Epithelial cell of prostate (primary cell): ENCODE measurements at regions not wholly inside any gene's neighbourhood (a gene's known extent, or its start where the extent isn't known, plus 50 kb on each side); places are given as distances from the start of the nearest gene placed in this dataset.
"Not testable (repeated sequence)": the region's sequence is repeated elsewhere in the genome, so short reads cannot be mapped to it uniquely, and the experiment has no call there.

ENCODE experiments used
- DNase-seq: peaks from one replicate; pipeline ENCODE4 v3.0.0-alpha.2; 2011; ENCODE audit warnings: low read depth, low spot score
- H3K27ac ChIP-seq: fragments of 450-650 bp; 2 replicates; pipeline ENCODE4 v1.5.1; 2017; ENCODE audit warnings: mild to moderate bottlenecking

DNA sequence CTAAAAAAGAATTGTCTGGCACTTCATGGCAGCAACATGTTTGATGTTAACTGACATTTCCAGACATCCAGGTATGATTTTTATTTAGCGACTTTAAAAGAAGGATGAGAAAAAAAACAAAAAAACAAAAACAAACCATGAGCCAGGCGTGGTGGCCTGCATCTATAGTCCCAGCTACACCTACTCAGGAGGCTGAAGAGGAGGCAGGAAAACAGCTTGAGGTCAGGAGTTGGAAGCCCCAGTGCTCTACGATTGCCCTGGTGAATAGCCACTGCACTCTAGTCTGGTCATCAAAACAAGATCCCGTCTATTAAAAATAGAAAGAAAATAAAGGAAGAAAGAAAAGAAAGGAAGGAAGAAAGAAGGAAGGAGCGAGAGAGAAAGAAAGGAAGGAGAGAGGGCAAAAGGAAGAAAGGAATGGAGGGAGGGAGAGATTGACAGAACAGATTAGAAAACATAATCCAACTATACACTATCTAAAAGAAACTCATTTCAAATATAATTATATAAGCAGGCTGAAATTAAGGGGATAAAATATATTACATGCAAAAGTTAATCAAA is 141.6 kb downstream of the TRIM27 start:
- no peak for DNase-seq
- no peak overlapping the region for H3K27ac ChIP-seq

- no peak overlapping the region for H3K27ac ChIP-seq
- DNase-seq: no peak
These were observed 137.7 kb downstream of the TRIM27 start for GRCh38 chr6:28785962-28786679.

DNA sequence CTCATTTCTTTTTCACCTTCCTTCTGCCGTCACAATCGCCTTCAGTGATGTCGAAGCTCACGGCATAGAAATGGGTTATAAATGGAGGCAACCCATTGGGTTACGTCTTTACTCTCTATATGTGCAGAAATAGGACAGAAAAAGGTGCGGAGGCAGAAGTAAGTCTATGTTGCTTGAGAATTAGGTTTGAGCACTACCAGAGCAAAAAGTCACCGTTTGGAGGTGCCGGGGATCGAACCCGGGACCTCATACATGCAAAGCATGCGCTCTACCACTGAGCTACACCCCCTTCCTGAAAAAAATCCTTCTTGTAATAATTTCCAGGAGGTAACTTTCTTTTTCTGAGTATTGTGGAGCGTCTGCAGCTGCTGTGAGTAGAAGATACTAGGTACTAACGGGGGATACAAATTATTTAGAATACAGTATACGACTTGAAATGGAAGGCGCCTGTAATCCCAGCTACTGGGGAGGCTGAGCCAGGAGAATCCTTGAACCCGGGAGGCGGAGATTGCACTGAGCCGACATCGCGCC is 134.2 kb downstream of the TRIM27 start:
- DNase-seq: no peak
- no peak overlapping the region for H3K27ac ChIP-seq

GRCh38 chr6:28791002-28791383 is 132.8 kb downstream of the TRIM27 start:
- H3K27ac ChIP-seq: no peak overlapping the region

GRCh38 chr6:28794175-28795002 is 129.4 kb downstream of the TRIM27 start:
- DNase-seq: no peak

More at GRCh38 chr6:28791002-28791383, 132.8 kb downstream of the TRIM27 start:
- no peak for DNase-seq

DNA sequence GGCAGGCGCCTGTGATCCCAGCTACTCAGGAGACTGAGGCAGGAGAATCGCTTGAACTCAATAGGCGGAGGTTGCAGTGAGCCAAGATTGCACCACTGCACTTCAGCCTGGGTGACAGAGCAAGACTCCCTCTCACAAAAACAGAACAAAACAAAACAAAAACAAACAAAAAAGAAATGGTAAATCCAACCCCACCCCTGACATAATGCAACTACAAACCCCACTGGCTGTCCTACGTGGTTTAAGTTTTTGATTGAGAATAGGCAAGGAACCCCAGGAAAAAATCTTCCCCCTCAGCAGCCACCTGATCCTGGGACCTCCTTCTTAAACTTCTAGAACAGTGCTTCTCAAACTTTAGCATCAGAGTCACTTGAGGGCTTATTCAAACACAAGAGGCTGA is 123.1 kb downstream of the TRIM27 start:
- H3K27ac ChIP-seq, DNase-seq: not testable (repeated sequence)

More at GRCh38 chr6:28794175-28795002, 129.4 kb downstream of the TRIM27 start:
- H3K27ac ChIP-seq: no peak overlapping the region

- H3K27ac ChIP-seq: no peak overlapping the region
- no peak for DNase-seq
These were observed 121.1 kb downstream of the TRIM27 start for GRCh38 chr6:28802417-28803336.

- no peak overlapping the region for H3K27ac ChIP-seq
- DNase-seq: no peak
These were observed 120.5 kb downstream of the TRIM27 start for GRCh38 chr6:28803337-28803709.

GRCh38 chr6:28807682-28808280 is 116.0 kb downstream of the TRIM27 start:
- H3K27ac ChIP-seq: no peak overlapping the region
- no peak for DNase-seq

GRCh38 chr6:28808383-28808782 is 115.4 kb downstream of the TRIM27 start:
- no peak overlapping the region for H3K27ac ChIP-seq
- DNase-seq: no peak

DNA sequence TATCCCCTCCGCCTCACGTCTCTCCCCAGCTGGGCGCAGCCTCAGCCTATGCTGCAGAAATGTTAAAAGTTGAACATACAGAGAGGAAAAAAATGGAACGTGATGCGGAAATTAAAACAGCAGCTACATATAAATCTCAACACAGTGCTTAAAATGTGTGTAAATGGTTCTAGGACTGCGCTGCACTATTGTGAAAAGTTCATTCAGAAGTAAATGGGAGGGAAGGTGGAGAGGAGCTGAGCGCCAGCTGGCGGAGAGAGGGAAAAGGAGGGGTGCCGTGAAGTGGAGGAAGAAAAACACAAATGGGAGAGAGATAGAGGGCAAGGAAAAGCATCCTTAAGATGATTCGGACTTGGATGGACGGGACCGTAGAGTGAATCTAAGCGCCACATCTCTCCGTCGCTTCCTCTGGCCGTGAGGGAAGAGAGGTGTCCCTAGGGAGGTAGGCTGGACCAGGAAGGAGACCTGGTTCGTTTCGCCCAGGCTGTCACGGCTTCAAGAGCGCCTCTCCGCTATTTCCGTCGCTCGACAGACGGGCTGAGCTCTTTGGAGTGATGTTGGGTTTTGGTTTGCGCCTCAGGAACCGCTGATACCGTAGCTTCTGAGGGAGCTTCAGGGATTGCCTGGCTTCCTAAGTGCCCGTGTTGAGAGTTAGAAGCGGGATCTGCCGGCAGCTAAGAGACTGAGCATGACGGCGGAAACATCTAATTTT is 113.7 kb downstream of the TRIM27 start:
- no peak overlapping the region for H3K27ac ChIP-seq

DNA sequence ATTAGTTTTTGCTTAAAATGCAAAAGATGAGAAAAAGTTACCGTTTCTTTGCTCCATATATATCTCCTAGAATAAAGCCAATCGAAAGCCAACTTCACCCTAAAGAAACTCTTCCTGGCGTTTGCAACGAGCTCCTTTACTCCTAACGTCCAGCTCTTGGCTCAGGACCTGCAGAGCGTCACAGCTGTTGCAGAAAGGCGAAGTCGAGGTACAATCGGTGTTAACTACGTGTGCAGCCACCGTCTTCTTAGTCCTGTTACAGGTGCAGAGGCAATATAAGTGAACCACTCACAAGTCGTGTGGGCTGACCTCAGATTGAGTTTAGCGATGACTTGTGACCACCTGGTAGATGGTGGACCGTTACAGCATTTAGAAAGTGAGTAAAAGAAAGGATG is 113.1 kb downstream of the TRIM27 start:
- H3K27ac ChIP-seq: no peak overlapping the region
- no peak for DNase-seq

More for the DNA sequence above, 113.7 kb downstream of the TRIM27 start:
- no peak for DNase-seq

- no peak for DNase-seq
- H3K27ac ChIP-seq: no peak overlapping the region
These were observed 111.9 kb downstream of the TRIM27 start for GRCh38 chr6:28811873-28812272.

- no peak for DNase-seq
- H3K27ac ChIP-seq: no peak overlapping the region
These were observed 110.8 kb downstream of the TRIM27 start for GRCh38 chr6:28812778-28813569.

GRCh38 chr6:28814032-28814976 is 109.5 kb downstream of the TRIM27 start:
- no peak overlapping the region for H3K27ac ChIP-seq
- no peak for DNase-seq

DNA sequence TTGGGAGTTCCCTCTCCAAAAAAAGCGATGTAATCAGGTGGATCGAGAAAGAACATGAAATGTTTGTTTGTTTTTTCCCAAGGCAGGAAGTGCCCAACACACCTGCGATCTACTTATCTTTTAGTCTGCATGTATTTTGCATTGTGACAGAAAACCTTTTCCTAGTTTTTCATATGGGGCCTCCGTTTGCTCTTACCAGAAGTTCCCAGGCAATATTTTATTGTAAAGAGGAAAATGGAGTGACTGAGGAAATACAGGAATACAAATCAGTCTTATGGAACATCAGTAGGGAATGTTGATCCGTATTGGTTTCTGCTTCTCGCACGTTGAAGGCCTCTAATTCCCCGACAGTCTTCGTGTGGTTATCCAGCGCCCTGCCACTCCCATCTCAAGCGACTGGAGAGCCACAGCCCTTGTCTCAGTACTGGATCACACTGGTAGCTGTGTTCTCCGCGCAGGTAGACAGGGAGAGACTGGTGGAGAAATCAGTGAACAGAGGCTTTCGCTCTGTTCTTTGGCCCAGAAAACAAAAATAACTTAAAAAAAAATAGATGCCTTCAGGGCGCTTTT is 107.4 kb downstream of the TRIM27 start:
- no peak for DNase-seq
- H3K27ac ChIP-seq: no peak overlapping the region
